WTC11 (cell line): ENCODE measurements at regions not wholly inside any gene's neighbourhood (a gene's known extent, or its start where the extent isn't known, plus 50 kb on each side); places are given as distances from the start of the nearest gene placed in this dataset.

Experiments
- ATF2 ChIP-seq: sonication (generic); formaldehyde crosslinking; IDR thresholded peaks from 2 replicates; pipeline ENCODE4 v1.8.1; 2022; ENCODE audit warnings: low read depth, missing genetic modification reagents, borderline replicate concordance
- CREB1 ChIP-seq: sonication (generic); formaldehyde crosslinking; IDR thresholded peaks from 2 replicates; pipeline ENCODE4 v1.8.0; 2023; ENCODE audit warnings: mild to moderate bottlenecking, missing genetic modification reagents
- CTCF ChIP-seq: fragments of 200-600 bp; IDR thresholded peaks from 2 replicates; pipeline ENCODE4 v1.8.0; 2022; ENCODE audit warnings: antibody characterized with exemption
- E2F1 ChIP-seq: sonication (generic); formaldehyde crosslinking; IDR thresholded peaks from 2 replicates; pipeline ENCODE4 v1.8.0; 2022; ENCODE audit warnings: mild to moderate bottlenecking, missing genetic modification reagents
- E2F4 ChIP-seq: sonication (generic); formaldehyde crosslinking; IDR thresholded peaks from 2 replicates; pipeline ENCODE4 v1.8.1; 2022; ENCODE audit warnings: low read depth, mild to moderate bottlenecking, moderate library complexity, missing genetic modification reagents, borderline replicate concordance
- GRHL2 ChIP-seq: fragments of 250-450 bp; sonication (Bioruptor Pico); IDR thresholded peaks from 2 replicates; pipeline ENCODE4 v1.8.0; 2022; ENCODE audit warnings: mild to moderate bottlenecking, moderate library complexity; ENCODE audit not compliant: insufficient replicate concordance, severe bottlenecking
- JUN ChIP-seq: sonication (generic); formaldehyde crosslinking; IDR thresholded peaks from 2 replicates; pipeline ENCODE4 v1.8.0; 2023; ENCODE audit warnings: mild to moderate bottlenecking, missing genetic modification reagents
- KAT7 ChIP-seq: sonication (generic); formaldehyde crosslinking; IDR thresholded peaks from 2 replicates; pipeline ENCODE4 v1.8.1; 2023; ENCODE audit warnings: missing genetic modification reagents, mild to moderate bottlenecking, borderline replicate concordance
- OVOL2 ChIP-seq: fragments of 250-450 bp; sonication (Bioruptor Pico); IDR thresholded peaks from 2 replicates; pipeline ENCODE4 v1.9.0; 2021; ENCODE audit warnings: mild to moderate bottlenecking, borderline replicate concordance
- PRDM15 ChIP-seq: sonication (generic); formaldehyde crosslinking; IDR thresholded peaks from 2 replicates; pipeline ENCODE4 v1.8.0; 2022; ENCODE audit warnings: missing genetic modification reagents
- SP1 ChIP-seq: sonication (generic); formaldehyde crosslinking; conservative IDR thresholded peaks from 2 replicates; pipeline ENCODE4 v1.8.1; 2022; ENCODE audit warnings: missing genetic modification reagents
- ZNF423 ChIP-seq: fragments of 250-450 bp; sonication (Bioruptor Pico); IDR thresholded peaks from 2 replicates; pipeline ENCODE4 v2.1.2; 2022; ENCODE audit warnings: mild to moderate bottlenecking, moderate library complexity

DNA sequence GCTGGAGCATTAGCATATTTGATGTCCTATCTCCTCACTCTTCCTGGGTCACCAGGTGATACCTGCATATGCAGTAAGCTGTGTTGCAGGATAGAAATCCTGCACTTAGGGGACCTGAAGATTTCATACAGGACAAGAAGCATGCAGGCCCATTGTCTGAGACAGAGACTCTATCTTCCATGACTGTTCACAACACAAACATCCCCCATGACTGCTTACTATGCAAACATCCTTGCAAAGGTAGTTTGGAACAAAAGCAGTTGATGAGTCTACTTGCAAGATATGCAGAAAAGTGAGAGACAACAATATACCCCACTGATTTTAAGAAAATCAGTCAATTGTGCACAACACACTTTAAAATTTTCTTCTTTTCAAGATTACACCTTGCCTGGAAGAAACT is 108.6 kb upstream of the ZEB2 start:
- no peak for TF ChIP-seq CTCF
- TF ChIP-seq KAT7 (CRISPR knock-in tag), result no peak
- TF ChIP-seq SP1 (CRISPR knock-in tag), result no peak
- TF ChIP-seq JUN, result no peak
- TF ChIP-seq ZNF423 (CRISPR knock-in tag), result no peak
- no peak for TF ChIP-seq OVOL2 (CRISPR knock-in tag)
- no peak for TF ChIP-seq E2F1
- no peak for TF ChIP-seq E2F4 (CRISPR knock-in tag)
- no peak for TF ChIP-seq CREB1
- TF ChIP-seq GRHL2 (CRISPR knock-in tag), result no peak
- no peak for TF ChIP-seq ATF2 (CRISPR knock-in tag)
- no peak for TF ChIP-seq PRDM15 (CRISPR knock-in tag)
